SK-N-SH treated with all-trans-retinoic acid at 6 μM for 48 hours (cell line): ENCODE measurements at regions not wholly inside any gene's neighbourhood (a gene's known extent, or its start where the extent isn't known, plus 50 kb on each side); places are given as distances from the start of the nearest gene placed in this dataset.

Experiments used
- ARNTL ChIP-seq: fragments of 450-650 bp; formaldehyde crosslinking; IDR thresholded peaks from 2 replicates; pipeline ENCODE4 v1.5.0; 2020; ENCODE audit warnings: low read depth, mild to moderate bottlenecking, moderate library complexity, borderline replicate concordance
- BACH2 ChIP-seq: fragments of 250-450 bp; sonication (Bioruptor Pico); IDR thresholded peaks from 2 replicates; pipeline ENCODE4 v1.9.0; 2021; ENCODE audit warnings: mild to moderate bottlenecking, borderline replicate concordance
- CREB5 ChIP-seq: fragments of 250-450 bp; sonication (Bioruptor Pico); IDR thresholded peaks from 2 replicates; pipeline ENCODE4 v1.5.1; 2020; ENCODE audit warnings: low read depth, mild to moderate bottlenecking, moderate library complexity
- CSDC2 ChIP-seq: fragments of 250-450 bp; sonication (Bioruptor Pico); IDR thresholded peaks from 2 replicates; pipeline ENCODE4 v1.5.0; 2020; ENCODE audit warnings: mild to moderate bottlenecking, moderate library complexity
- GLIS3 ChIP-seq: fragments of 250-450 bp; sonication (Bioruptor Pico); IDR thresholded peaks from 2 replicates; pipeline ENCODE4 v1.5.0; 2020; ENCODE audit warnings: mild to moderate bottlenecking, moderate library complexity
- PATZ1 ChIP-seq: fragments of 250-450 bp; sonication (Bioruptor Pico); IDR thresholded peaks from 2 replicates; pipeline ENCODE4 v1.8.0; 2020; ENCODE audit warnings: mild to moderate bottlenecking, moderate library complexity, borderline replicate concordance
- PPARA ChIP-seq: fragments of 250-450 bp; sonication (Bioruptor Pico); IDR thresholded peaks from 2 replicates; pipeline ENCODE4 v1.5.0; 2020; ENCODE audit warnings: mild to moderate bottlenecking, borderline replicate concordance
- TCF4 ChIP-seq: fragments of 250-450 bp; sonication (Bioruptor Pico); IDR thresholded peaks from 2 replicates; pipeline ENCODE4 v1.8.0; 2021; ENCODE audit warnings: mild to moderate bottlenecking, moderate library complexity, borderline replicate concordance
- TSHZ2 ChIP-seq: fragments of 250-450 bp; sonication (Bioruptor Pico); IDR thresholded peaks from 2 replicates; pipeline ENCODE4 v1.5.0; 2020; ENCODE audit warnings: mild to moderate bottlenecking, moderate library complexity
- ZFP3 ChIP-seq: fragments of 250-450 bp; sonication (Bioruptor Pico); IDR thresholded peaks from 2 replicates; pipeline ENCODE4 v1.5.0; 2020; ENCODE audit warnings: mild to moderate bottlenecking, moderate library complexity
- ZFP30 ChIP-seq: fragments of 450-650 bp; formaldehyde crosslinking; IDR thresholded peaks from 2 replicates; pipeline ENCODE4 v1.5.0; 2022; ENCODE audit warnings: mild to moderate bottlenecking, moderate library complexity
- ZNF565 ChIP-seq: fragments of 450-650 bp; formaldehyde crosslinking; conservative IDR thresholded peaks from 2 replicates; pipeline ENCODE4 v1.5.0; 2020; ENCODE audit warnings: low read depth, mild to moderate bottlenecking, moderate library complexity
- ZNF70 ChIP-seq: fragments of 450-650 bp; formaldehyde crosslinking; IDR thresholded peaks from 2 replicates; pipeline ENCODE4 v1.5.0; 2020; ENCODE audit warnings: mild to moderate bottlenecking, moderate library complexity
- ZNF8 ChIP-seq: fragments of 450-650 bp; formaldehyde crosslinking; IDR thresholded peaks from 2 replicates; pipeline ENCODE4 v1.5.0; 2020; ENCODE audit warnings: mild to moderate bottlenecking, moderate library complexity

DNA sequence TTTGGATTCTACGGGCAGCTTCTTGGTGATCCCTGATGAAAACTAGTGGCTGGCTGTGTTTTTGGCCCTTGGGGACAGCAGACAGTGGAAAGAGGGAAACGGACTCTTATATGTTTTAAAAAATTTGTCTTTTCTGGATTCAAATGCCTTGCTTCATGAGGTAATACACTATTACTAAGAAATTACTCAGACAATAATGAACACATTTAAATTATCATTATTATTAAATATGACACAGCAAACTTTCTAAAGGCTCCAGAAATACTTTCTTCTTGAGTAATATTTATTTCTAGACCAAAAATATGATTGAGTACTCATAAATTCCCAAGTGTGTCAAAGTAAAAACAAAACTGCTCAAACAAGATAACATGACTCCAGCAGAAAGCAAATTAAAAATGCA lies 520.7 kb upstream of the AADAT start:
- no peak for TF ChIP-seq PPARA (CRISPR knock-in tag)
- TF ChIP-seq ZFP30 (CRISPR knock-in tag) = no peak
- no peak for TF ChIP-seq ZFP3 (CRISPR knock-in tag)
- TF ChIP-seq PATZ1 = no peak
- no peak for TF ChIP-seq TSHZ2 (CRISPR knock-in tag)
- no peak for TF ChIP-seq ARNTL (CRISPR knock-in tag)
- no peak for TF ChIP-seq ZNF565
- TF ChIP-seq GLIS3 (CRISPR knock-in tag) = no peak
- no peak for TF ChIP-seq CREB5
- TF ChIP-seq CSDC2 = no peak
- TF ChIP-seq BACH2 (CRISPR knock-in tag) = no peak
- no peak for TF ChIP-seq ZNF70
- no peak for TF ChIP-seq ZNF8 (CRISPR knock-in tag)
- no peak for TF ChIP-seq TCF4 (CRISPR knock-in tag)
